ENCODE measurements at regions not wholly inside any gene's neighbourhood (a gene's known extent, or its start where the extent isn't known, plus 50 kb on each side); places are given as distances from the start of the nearest gene placed in this dataset.
"Not testable (repeated sequence)": the region's sequence is repeated elsewhere in the genome, so short reads cannot be mapped to it uniquely, and the experiment has no call there.

DNA sequence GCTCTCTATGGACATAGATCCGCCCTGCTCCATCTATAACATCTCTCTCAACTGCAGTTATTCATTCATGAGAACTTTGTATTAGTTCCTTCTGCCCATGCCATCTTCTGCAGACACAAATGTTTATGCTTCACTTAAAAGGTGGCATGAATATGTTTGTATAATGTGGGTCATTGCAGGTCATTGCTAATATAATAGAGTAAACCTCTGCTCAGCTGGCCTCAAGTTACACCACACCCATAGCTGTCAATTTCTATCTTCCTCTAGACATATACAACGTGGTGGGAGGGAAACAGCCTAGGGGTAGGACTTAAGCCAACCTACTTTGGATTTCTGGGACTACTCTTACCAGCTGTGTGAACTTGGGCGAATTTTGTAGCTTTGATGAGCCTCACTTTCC, 129.8 kb downstream of the ATXN3L start:
- no peak for DNase-seq (ENCODE audit: low read depth)

DNA sequence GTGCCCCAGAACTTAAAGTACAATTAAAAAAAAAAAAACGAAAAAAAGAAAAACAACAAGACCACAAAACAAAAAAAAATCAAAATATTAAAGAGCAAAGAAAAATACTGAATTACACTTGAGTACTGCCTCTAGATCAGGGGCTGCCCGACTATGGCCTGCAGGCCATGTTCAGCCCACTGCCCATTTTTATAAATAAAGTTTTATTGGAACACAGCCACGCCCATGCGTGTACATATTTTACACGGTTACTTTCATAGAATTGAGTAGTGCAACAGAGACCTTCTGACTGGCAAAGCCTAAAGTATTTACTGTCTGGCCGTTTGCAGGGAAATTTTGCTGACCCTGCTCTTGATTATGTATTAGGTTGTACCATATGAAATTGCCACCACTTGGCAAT, 130.5 kb downstream of the ATXN3L start:
- no peak overlapping the region for H3K4me3 ChIP-seq (replicated peaks; ENCODE audit: low read depth, low read length)
- no peak for DNase-seq (ENCODE audit: low read depth)
- TF ChIP-seq, protein P1, sequence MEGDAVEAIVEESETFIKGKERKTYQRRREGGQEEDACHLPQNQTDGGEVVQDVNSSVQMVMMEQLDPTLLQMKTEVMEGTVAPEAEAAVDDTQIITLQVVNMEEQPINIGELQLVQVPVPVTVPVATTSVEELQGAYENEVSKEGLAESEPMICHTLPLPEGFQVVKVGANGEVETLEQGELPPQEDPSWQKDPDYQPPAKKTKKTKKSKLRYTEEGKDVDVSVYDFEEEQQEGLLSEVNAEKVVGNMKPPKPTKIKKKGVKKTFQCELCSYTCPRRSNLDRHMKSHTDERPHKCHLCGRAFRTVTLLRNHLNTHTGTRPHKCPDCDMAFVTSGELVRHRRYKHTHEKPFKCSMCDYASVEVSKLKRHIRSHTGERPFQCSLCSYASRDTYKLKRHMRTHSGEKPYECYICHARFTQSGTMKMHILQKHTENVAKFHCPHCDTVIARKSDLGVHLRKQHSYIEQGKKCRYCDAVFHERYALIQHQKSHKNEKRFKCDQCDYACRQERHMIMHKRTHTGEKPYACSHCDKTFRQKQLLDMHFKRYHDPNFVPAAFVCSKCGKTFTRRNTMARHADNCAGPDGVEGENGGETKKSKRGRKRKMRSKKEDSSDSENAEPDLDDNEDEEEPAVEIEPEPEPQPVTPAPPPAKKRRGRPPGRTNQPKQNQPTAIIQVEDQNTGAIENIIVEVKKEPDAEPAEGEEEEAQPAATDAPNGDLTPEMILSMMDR (IDR thresholded peaks at IDR 0.05; ENCODE audit: low read length, missing control alignments) = no peak

More for the DNA sequence above, 129.8 kb downstream of the ATXN3L start:
- TF ChIP-seq, protein P1 (IDR thresholded peaks at IDR 0.05; ENCODE audit: low read length, missing control alignments) = no peak
- no peak overlapping the region for H3K4me3 ChIP-seq (replicated peaks; ENCODE audit: low read depth, low read length)

DNA sequence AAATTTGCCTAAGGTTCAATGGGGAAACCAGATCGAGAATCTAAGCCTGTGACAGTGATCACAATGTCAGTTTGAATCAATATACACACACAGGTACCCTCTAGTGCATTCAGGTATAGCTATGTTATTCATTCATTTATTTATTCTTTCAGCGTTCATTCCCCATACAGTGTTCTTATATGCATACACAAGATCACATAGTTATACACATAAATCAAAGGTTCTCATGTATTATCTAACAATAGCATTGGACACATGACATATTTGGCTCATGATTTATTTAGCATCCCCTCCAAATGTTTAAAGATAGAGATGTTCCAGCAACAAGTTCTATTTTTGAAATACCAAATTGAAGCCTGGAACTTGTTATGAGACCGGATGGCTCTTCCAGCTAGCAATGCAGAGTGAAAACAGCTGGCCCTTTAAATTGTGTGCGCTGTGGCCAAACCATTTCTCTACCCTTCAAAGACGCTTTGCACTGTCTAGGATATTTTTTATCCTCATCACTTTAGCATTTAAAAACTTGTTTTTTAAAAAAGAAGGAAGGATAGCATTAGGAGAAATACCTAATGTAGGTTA, 131.0 kb downstream of the ATXN3L start:
- no peak for DNase-seq (ENCODE audit: low read depth)
- H3K4me3 ChIP-seq (replicated peaks; ENCODE audit: low read depth, low read length) = no peak overlapping the region
- TF ChIP-seq, protein P1 (IDR thresholded peaks at IDR 0.05; ENCODE audit: low read length, missing control alignments) = no peak

DNA sequence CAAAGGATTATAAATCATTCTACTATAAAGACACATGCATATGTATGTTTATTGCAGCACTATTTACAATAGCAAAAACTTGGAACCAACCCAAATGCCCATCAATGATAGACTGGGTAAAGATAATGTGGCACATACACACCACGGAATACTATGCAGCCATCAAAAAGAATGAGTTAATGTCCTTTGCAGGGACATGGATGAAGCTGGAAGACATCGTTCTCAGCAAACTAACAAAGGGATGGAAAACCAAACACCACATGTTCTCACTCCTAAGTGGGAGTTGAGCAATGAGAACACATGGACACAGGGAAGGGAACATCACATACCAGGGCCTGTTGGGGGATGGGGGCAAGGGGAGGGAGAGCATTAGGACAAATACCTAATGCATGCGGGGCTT, 133.2 kb downstream of the ATXN3L start:
- not testable (repeated sequence) for DNase-seq (ENCODE audit: low read depth); H3K4me3 ChIP-seq (replicated peaks; ENCODE audit: low read depth, low read length)

DNA sequence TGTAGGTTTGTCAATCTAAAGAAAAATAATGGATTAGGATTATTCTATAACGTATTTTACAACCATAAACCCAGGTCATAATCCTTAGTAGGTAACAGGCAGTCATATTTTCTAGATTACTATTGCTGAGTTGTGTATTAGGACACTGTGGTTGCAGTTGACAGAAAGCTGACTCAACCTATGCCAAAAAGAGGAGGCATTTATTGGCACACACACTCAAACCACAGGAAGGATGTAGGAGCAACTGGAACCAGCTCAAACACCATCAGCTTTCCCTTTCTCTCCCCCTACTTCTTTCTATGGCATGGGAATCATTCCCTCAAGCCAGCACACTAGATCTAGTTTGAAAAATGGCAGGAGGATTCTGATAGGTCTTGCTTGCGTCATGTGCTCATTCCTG, 136.4 kb upstream of the FAM9C start:
- peak; percentile 82 for DNase-seq (ENCODE audit: low read depth)
- no peak overlapping the region for H3K4me3 ChIP-seq (replicated peaks; ENCODE audit: low read depth, low read length)
- TF ChIP-seq, protein P1 (IDR thresholded peaks at IDR 0.05; ENCODE audit: low read length, missing control alignments) = no peak

DNA sequence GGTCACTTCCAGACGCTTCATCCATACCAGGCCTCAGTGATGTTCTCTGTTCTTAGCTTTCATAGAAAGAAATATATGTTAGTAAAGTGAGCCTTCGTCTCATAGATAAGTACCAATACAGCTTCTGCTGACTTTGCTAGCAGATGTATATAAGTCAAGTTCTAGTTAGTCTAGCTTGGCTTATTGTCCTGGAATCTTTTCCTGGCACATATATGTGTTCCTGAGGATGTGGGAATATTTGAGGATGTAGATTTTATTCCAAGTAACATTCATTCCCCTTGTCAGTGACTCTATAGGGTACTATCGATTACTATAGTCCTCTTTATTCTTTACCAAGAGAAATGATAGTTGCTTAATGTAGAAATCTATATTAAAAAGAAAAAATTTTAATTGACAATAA, 135.2 kb upstream of the FAM9C start:
- TF ChIP-seq, protein P1 (IDR thresholded peaks at IDR 0.05; ENCODE audit: low read length, missing control alignments) = no peak
- DNase-seq (ENCODE audit: low read depth) = no peak
- no peak overlapping the region for H3K4me3 ChIP-seq (replicated peaks; ENCODE audit: low read depth, low read length)

DNA sequence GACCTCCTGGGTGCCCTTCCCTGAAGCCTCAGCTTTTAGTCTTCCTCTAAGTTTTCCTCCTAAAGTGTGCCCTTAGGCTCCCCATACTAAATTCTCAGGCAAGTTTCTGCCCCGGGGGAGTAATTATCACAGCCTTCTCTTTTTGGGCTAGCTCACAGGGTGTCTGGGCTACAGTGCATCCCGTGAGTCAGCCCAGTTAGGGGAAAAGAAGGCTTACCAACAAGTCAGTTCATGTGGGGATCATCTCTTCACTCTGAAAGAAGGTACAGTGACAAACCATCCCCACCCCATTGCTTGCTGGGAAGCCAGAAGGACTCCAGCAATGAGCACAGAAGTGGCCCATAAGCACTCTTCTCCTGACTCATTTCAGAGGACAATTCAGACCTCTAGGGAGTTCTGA, 134.7 kb upstream of the FAM9C start:
- TF ChIP-seq, protein P1 (IDR thresholded peaks at IDR 0.05; ENCODE audit: low read length, missing control alignments) = no peak
- DNase-seq (ENCODE audit: low read depth) = no peak
- H3K4me3 ChIP-seq (replicated peaks; ENCODE audit: low read depth, low read length) = no peak overlapping the region

Data from fibroblast of pulmonary artery (primary cell).